ENCODE measurements at regions not wholly inside any gene's neighbourhood (a gene's known extent, or its start where the extent isn't known, plus 50 kb on each side); places are given as distances from the start of the nearest gene placed in this dataset.

- DNase-seq, result no peak
- no peak for TF ChIP-seq CTCF (IDR thresholded peaks at IDR 0.05)
- intact Hi-C loops (cut with micrococcal nuclease), result no loop called here
- no peak overlapping the region for H3K27ac Mint-ChIP-seq
- no peak overlapping the region for H3K4me3 Mint-ChIP-seq
- H3K4me1 Mint-ChIP-seq, result no peaks in the 10 kb centered on the region
- no peaks in the 10 kb centered on the region for H3K27me3 Mint-ChIP-seq
- ATAC-seq (ENCODE audit: low read depth), result no peak
- ChIA-PET POLR2A (no interaction called here), CTCF (no interaction called here)
- H3K36me3 Mint-ChIP-seq (ENCODE audit: low read depth), result no peaks in the 10 kb centered on the region
- H3K9me3 Mint-ChIP-seq, result peaks cover 7% of the 10 kb centered on the region
Measured at GRCh38 chr4:129897111-129897510, 801.2 kb downstream of the C4orf33 start.

GRCh38 chr4:129899849-129900248 lies 803.9 kb downstream of the C4orf33 start:
- no peak for ATAC-seq (ENCODE audit: low read depth)
- Mint-ChIP-seq H3K27me3 (no peaks in the 10 kb centered on the region), H3K36me3 (ENCODE audit: low read depth) (no peaks in the 10 kb centered on the region), H3K4me3 (no peak overlapping the region), H3K27ac (no peak overlapping the region), H3K4me1 (no peaks in the 10 kb centered on the region), H3K9me3 (peaks cover 9% of the 10 kb centered on the region)
- ChIA-PET POLR2A (no interaction called here), CTCF (no interaction called here)
- no peak for DNase-seq
- no peak for TF ChIP-seq CTCF (IDR thresholded peaks at IDR 0.05)
- intact Hi-C loops (cut with micrococcal nuclease), result no loop called here

GRCh38 chr4:129900430-129900953 lies 804.5 kb downstream of the C4orf33 start:
- ATAC-seq (ENCODE audit: low read depth) (no peak), DNase-seq (no peak)
- POLR2A ChIA-PET, result no interaction called here
- no peaks in the 10 kb centered on the region for H3K27me3 Mint-ChIP-seq
- H3K4me1 Mint-ChIP-seq, result no peaks in the 10 kb centered on the region
- H3K4me3 Mint-ChIP-seq, result no peak overlapping the region
- H3K9me3 Mint-ChIP-seq, result peaks cover 9% of the 10 kb centered on the region
- H3K36me3 Mint-ChIP-seq (ENCODE audit: low read depth), result no peaks in the 10 kb centered on the region
- no peak for TF ChIP-seq CTCF (IDR thresholded peaks at IDR 0.05)
- CTCF ChIA-PET, result no interaction called here
- intact Hi-C loops (cut with micrococcal nuclease), result no loop called here
- no peak overlapping the region for H3K27ac Mint-ChIP-seq

GRCh38 chr4:129901205-129901604 lies 805.3 kb downstream of the C4orf33 start:
- no peaks in the 10 kb centered on the region for H3K36me3 Mint-ChIP-seq (ENCODE audit: low read depth)
- ATAC-seq (ENCODE audit: low read depth) (no peak), DNase-seq (no peak)
- TF ChIP-seq CTCF (IDR thresholded peaks at IDR 0.05), result no peak
- no peak overlapping the region for H3K27ac Mint-ChIP-seq
- H3K4me1 Mint-ChIP-seq, result no peaks in the 10 kb centered on the region
- no peaks in the 10 kb centered on the region for H3K27me3 Mint-ChIP-seq
- ChIA-PET POLR2A (no interaction called here), CTCF (no interaction called here)
- no peak overlapping the region for H3K4me3 Mint-ChIP-seq
- peaks cover 9% of the 10 kb centered on the region for H3K9me3 Mint-ChIP-seq
- intact Hi-C loops (cut with micrococcal nuclease), result no loop called here

GRCh38 chr4:129903861-129904260 lies 807.9 kb downstream of the C4orf33 start:
- ATAC-seq (ENCODE audit: low read depth) (no peak), DNase-seq (no peak)
- Mint-ChIP-seq H3K4me3 (no peak overlapping the region), H3K4me1 (no peaks in the 10 kb centered on the region), H3K9me3 (peaks cover 9% of the 10 kb centered on the region), H3K36me3 (ENCODE audit: low read depth) (no peaks in the 10 kb centered on the region), H3K27me3 (no peaks in the 10 kb centered on the region), H3K27ac (no peak overlapping the region)
- CTCF ChIA-PET, result no interaction called here
- intact Hi-C loops (cut with micrococcal nuclease), result no loop called here
- TF ChIP-seq CTCF (IDR thresholded peaks at IDR 0.05), result no peak
- POLR2A ChIA-PET, result no interaction called here

Data from activated B cell treated with CpG ODN at 0.5 μM for 24 hours (primary cell).